HFF-Myc (cell line): ENCODE measurements at regions not wholly inside any gene's neighbourhood (a gene's known extent, or its start where the extent isn't known, plus 50 kb on each side); places are given as distances from the start of the nearest gene placed in this dataset.

ENCODE experiments used
- DNase-seq: peaks from one replicate; pipeline ENCODE4 v3.0.0-alpha.2; 2011; ENCODE audit warnings: low read depth; ENCODE audit errors: extremely low read depth
- H3K4me3 ChIP-seq: replicated peaks from 2 replicates; pipeline ENCODE4 v1.5.1; 2011; ENCODE audit warnings: low read depth, mild to moderate bottlenecking, control low read depth, low read length
- CTCF ChIP-seq: IDR thresholded peaks from 2 replicates; pipeline ENCODE4 v1.5.1; 2012; ENCODE audit warnings: mild to moderate bottlenecking, low read depth, low read length, control low read depth; ENCODE audit errors: missing control alignments

DNA sequence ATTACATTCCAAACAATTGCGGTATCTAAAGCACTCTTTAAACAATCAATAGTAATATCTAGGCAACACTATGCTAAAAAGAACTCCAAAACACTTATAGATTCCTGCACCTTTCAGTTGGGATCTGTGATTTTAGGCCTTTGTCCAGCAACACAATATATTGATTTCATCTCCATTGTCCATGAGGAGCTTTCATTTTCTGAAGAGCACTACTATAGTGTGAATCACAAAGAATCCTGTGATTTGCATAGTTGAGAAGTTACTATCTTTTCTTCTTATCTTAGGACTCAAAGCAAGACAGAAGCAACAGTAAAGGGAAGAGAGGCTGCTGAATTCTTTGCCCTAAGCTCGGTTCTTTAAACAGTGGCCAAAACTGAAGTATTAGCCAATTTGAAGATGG lies 846.8 kb downstream of the IPMK start:
- no peak overlapping the region for H3K4me3 ChIP-seq
- TF ChIP-seq CTCF = no peak
- no peak for DNase-seq

GRCh38 chr10:57418476-57418875 lies 849.2 kb downstream of the IPMK start:
- no peak for TF ChIP-seq CTCF
- no peak for DNase-seq
- no peak overlapping the region for H3K4me3 ChIP-seq

DNA sequence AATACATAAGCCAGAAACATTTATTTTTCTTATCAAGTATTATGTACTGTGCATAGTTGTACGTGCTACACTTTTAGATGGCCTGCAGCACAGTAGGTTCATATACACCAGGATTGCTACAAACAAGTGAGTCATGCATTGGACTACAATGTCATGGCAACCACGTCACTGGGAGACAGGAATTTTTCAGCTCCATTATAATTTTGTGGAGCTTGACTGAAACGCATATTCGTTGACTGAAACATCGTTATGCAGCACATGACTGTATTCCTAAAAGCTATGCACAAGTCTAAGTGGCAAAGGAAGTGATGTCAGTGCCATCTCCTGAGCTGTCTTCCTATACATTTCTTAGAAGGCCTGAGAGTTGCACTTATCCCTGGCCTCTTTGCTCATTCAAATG lies 871.8 kb downstream of the IPMK start:
- DNase-seq = no peak
- TF ChIP-seq CTCF = no peak
- H3K4me3 ChIP-seq = no peak overlapping the region

- no peak for DNase-seq
- TF ChIP-seq CTCF = no peak
- no peak overlapping the region for H3K4me3 ChIP-seq
Measured at GRCh38 chr10:57367412-57367811, 900.3 kb downstream of the IPMK start.

GRCh38 chr10:57362811-57363210 lies 904.9 kb downstream of the IPMK start:
- H3K4me3 ChIP-seq = no peak overlapping the region
- no peak for DNase-seq
- TF ChIP-seq CTCF = no peak

- H3K4me3 ChIP-seq = no peak overlapping the region
- no peak for TF ChIP-seq CTCF
Measured at GRCh38 chr10:57353403-57354003, 914.2 kb downstream of the IPMK start.

DNA sequence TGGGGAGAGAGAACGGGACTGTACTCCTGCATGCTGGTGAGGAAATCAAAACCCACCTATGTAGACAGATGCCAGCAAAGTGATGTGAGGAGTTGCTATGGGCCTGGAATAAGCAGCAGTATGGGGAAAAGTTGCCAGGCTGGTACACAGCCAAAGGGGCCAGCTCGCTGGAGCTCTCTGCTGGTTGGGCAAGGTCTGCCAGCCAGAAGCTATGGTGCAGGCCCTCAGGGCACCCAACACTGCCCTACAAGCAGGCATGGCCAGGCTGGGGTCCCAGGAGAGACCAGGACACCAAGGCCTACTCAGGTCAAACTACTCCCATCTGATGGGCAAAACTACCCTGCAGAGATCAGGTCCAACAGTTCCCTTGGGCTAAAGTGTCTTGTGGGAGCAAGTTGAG lies 916.6 kb downstream of the IPMK start:
- H3K4me3 ChIP-seq = no peak overlapping the region
- DNase-seq = no peak
- TF ChIP-seq CTCF = no peak

More at GRCh38 chr10:57353403-57354003, 914.2 kb downstream of the IPMK start:
- DNase-seq = no peak
